ENCODE measurements at regions not wholly inside any gene's neighbourhood (a gene's known extent, or its start where the extent isn't known, plus 50 kb on each side); places are given as distances from the start of the nearest gene placed in this dataset.

GRCh38 chr5:167881041-167881440 lies 410.4 kb upstream of the WWC1 start:
- H3K4me2 ChIP-seq (ENCODE audit: unreplicated experiment) = no peak overlapping the region
- TF ChIP-seq EZH2phosphoT487 (IDR thresholded peaks at IDR 0.05; ENCODE audit: insufficient read depth, low read depth) (no peak), EZH2 (IDR thresholded peaks at IDR 0.05; ENCODE audit: insufficient read depth, poor library complexity, severe bottlenecking) (no peak)
- H3K27ac ChIP-seq = no peak overlapping the region
- WGBS, 2 experiments (ENCODE audit: low coverage in 1 of 2, low lambda C conversion rate in 2 of 2, missing lambda C conversion rate in 2 of 2) = 63 to 76% methylated on average over 1 of the region's 1 CpG
- H3K9me3 ChIP-seq (ENCODE audit: low read depth) = no peaks in the 10 kb centered on the region
- H3K9me2 ChIP-seq (ENCODE audit: insufficient read depth) = no peaks in the 10 kb centered on the region
- H3K4me1 ChIP-seq (ENCODE audit: insufficient read depth) = peaks cover 11% of the 10 kb centered on the region
- in situ Hi-C loops (cut with MboI) = no loop called here
- H2AFZ ChIP-seq = no peak overlapping the region
- no peak for DNase-seq
- H4K20me1 ChIP-seq (ENCODE audit: insufficient read depth) = no peaks in the 10 kb centered on the region
- peaks cover 34% of the 10 kb centered on the region; the same call in 1 of the 2 replicates for H3K79me2 ChIP-seq (ENCODE audit: insufficient read depth)
- peaks cover 24% of the 10 kb centered on the region for H3K36me3 ChIP-seq (ENCODE audit: low read depth)
- no peaks in the 10 kb centered on the region for H3K27me3 ChIP-seq (replicated peaks; ENCODE audit: insufficient read depth)
- H3F3A ChIP-seq (ENCODE audit: insufficient read depth) = no peaks in the 10 kb centered on the region
- H3K9ac ChIP-seq = no peak overlapping the region
- no peak overlapping the region for H3K4me3 ChIP-seq

- no peak for TF ChIP-seq EZH2phosphoT487 (IDR thresholded peaks at IDR 0.05; ENCODE audit: insufficient read depth, low read depth)
- TF ChIP-seq EZH2 (IDR thresholded peaks at IDR 0.05; ENCODE audit: insufficient read depth, poor library complexity, severe bottlenecking) = no peak
- in situ Hi-C loops (cut with MboI) = no loop called here
- Histone ChIP-seq H3K4me2 (ENCODE audit: unreplicated experiment) (no peak overlapping the region), H3K9me3 (ENCODE audit: low read depth) (no peaks in the 10 kb centered on the region), H2AFZ (no peak overlapping the region), H3K4me3 (no peak overlapping the region), H3K9ac (no peak overlapping the region), H3K4me1 (ENCODE audit: insufficient read depth) (peaks cover 14% of the 10 kb centered on the region), H3K9me2 (ENCODE audit: insufficient read depth) (no peaks in the 10 kb centered on the region), H3K79me2 (ENCODE audit: insufficient read depth) (peaks cover 30% of the 10 kb centered on the region; the same call in 1 of the 2 replicates), H3K27ac (no peak overlapping the region), H4K20me1 (ENCODE audit: insufficient read depth) (no peaks in the 10 kb centered on the region), H3K27me3 (replicated peaks; ENCODE audit: insufficient read depth) (no peaks in the 10 kb centered on the region), H3K36me3 (ENCODE audit: low read depth) (peaks cover 15% of the 10 kb centered on the region), H3F3A (ENCODE audit: insufficient read depth) (no peaks in the 10 kb centered on the region; the same call in 1 of the 2 replicates)
- peak; percentile 33 for DNase-seq
- 56 to 57% methylated on average over 1 of the region's 1 CpG for WGBS, 2 experiments (ENCODE audit: low coverage in 1 of 2, low lambda C conversion rate in 2 of 2, missing lambda C conversion rate in 2 of 2)
Observed at GRCh38 chr5:167886196-167886595, 405.2 kb upstream of the WWC1 start.

DNA sequence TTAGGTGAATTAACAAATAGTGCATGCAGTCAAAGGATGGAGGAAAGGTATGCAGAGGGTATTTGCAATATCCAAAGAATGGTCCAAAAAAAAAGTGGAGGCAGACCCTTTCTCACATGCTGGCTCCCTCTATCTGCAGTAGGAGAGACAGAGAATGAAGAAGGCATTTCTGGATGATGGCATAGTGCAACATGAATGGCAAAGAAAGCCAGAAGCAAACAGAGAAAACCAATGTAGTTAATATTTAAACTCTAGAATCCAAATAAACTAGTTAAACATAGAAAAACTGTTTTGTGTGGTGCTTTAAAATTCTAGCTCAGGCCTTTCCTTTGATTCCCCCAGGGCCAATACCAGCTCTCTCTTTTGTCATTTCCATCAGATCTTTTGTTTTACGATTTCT lies 403.1 kb upstream of the WWC1 start:
- Histone ChIP-seq H3K27me3 (replicated peaks; ENCODE audit: insufficient read depth) (no peaks in the 10 kb centered on the region), H3K9me3 (ENCODE audit: low read depth) (no peaks in the 10 kb centered on the region), H4K20me1 (ENCODE audit: insufficient read depth) (no peaks in the 10 kb centered on the region), H3K4me2 (ENCODE audit: unreplicated experiment) (no peak overlapping the region), H3K27ac (no peak overlapping the region), H3K36me3 (ENCODE audit: low read depth) (peaks cover under 1% of the 10 kb centered on the region; the same call in 1 of the 2 replicates), H2AFZ (no peak overlapping the region), H3K4me1 (ENCODE audit: insufficient read depth) (peaks cover 14% of the 10 kb centered on the region), H3K9ac (no peak overlapping the region), H3K9me2 (ENCODE audit: insufficient read depth) (no peaks in the 10 kb centered on the region), H3K79me2 (ENCODE audit: insufficient read depth) (peaks cover 42% of the 10 kb centered on the region; the same call in 1 of the 2 replicates), H3F3A (ENCODE audit: insufficient read depth) (no peaks in the 10 kb centered on the region; the same call in 1 of the 2 replicates), H3K4me3 (no peak overlapping the region)
- DNase-seq = no peak
- in situ Hi-C loops (cut with MboI) = no loop called here
- TF ChIP-seq EZH2phosphoT487 (IDR thresholded peaks at IDR 0.05; ENCODE audit: insufficient read depth, low read depth) = no peak
- TF ChIP-seq EZH2 (IDR thresholded peaks at IDR 0.05; ENCODE audit: insufficient read depth, poor library complexity, severe bottlenecking) = no peak
- 27 to 41% methylated on average over 1 of the region's 1 CpG for WGBS, 2 experiments (ENCODE audit: low coverage in 1 of 2, low lambda C conversion rate in 2 of 2, missing lambda C conversion rate in 2 of 2)

DNA sequence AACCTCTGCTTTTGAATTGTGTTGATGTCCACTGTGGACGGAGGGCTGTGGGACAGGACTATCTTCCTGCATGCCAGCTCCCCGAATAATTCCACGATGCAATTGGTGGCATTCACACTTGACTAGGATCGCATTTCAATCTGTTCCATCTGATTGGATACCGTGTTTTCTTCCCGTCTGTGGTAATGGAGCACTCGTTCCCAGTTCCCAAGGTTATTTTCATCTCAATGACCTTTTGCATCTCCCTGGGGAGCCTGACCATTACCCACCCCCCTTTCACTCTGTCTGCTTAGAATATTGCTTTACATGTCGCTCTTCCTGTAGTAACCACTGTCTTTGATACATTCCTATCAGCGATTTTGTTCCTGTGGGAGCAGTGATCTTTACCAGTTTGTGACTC lies 402.2 kb upstream of the WWC1 start:
- Histone ChIP-seq H3K36me3 (ENCODE audit: low read depth) (no peaks in the 10 kb centered on the region), H3K4me1 (ENCODE audit: insufficient read depth) (peaks cover 14% of the 10 kb centered on the region), H3K27ac (no peak overlapping the region), H3K4me3 (no peak overlapping the region), H4K20me1 (ENCODE audit: insufficient read depth) (no peaks in the 10 kb centered on the region), H3K9me2 (ENCODE audit: insufficient read depth) (no peaks in the 10 kb centered on the region), H3K27me3 (replicated peaks; ENCODE audit: insufficient read depth) (no peaks in the 10 kb centered on the region), H2AFZ (no peak overlapping the region), H3K4me2 (ENCODE audit: unreplicated experiment) (no peak overlapping the region), H3F3A (ENCODE audit: insufficient read depth) (no peaks in the 10 kb centered on the region; the same call in 1 of the 2 replicates), H3K9ac (no peak overlapping the region), H3K9me3 (ENCODE audit: low read depth) (no peaks in the 10 kb centered on the region), H3K79me2 (ENCODE audit: insufficient read depth) (peaks cover 51% of the 10 kb centered on the region)
- DNase-seq = no peak
- TF ChIP-seq EZH2 (IDR thresholded peaks at IDR 0.05; ENCODE audit: insufficient read depth, poor library complexity, severe bottlenecking) = no peak
- no peak for TF ChIP-seq EZH2phosphoT487 (IDR thresholded peaks at IDR 0.05; ENCODE audit: insufficient read depth, low read depth)
- in situ Hi-C loops (cut with MboI) = no loop called here
- WGBS, 2 experiments (ENCODE audit: low coverage in 1 of 2, low lambda C conversion rate in 2 of 2, missing lambda C conversion rate in 2 of 2) = 63 to 65% methylated on average over 9 of the region's 9 CpGs
